Esophagus muscularis mucosa (tissue), 4 donors: ENCODE measurements at regions not wholly inside any gene's neighbourhood (a gene's known extent, or its start where the extent isn't known, plus 50 kb on each side); places are given as distances from the start of the nearest gene placed in this dataset.

Experiments used
- DNase-seq: peaks from one replicate; pipeline ENCODE4 v3.0.0-alpha.2; 2017; ENCODE audit errors: extremely low spot score
- H3K27ac ChIP-seq, 4 donors: fragments of 200-600 bp; sonication (generic); replicated peaks in 1 of 4; 1 replicate in 3 of 4; 2 replicates in 1 of 4; pipeline ENCODE4 v1.5.1; 2016 to 2019; ENCODE audit warnings: mild to moderate bottlenecking in 1 of 4
- H3K27me3 ChIP-seq, 4 donors: fragments of 200-600 bp; sonication (generic); one replicate each; pipeline versions ENCODE4 v1.5.1 to v1.6.0; 2016 to 2019
- H3K36me3 ChIP-seq, 4 donors: fragments of 200-600 bp; sonication (generic); one replicate each; pipeline ENCODE4 v1.5.1; 2016 to 2019
- H3K4me1 ChIP-seq, 4 donors: fragments of 200-600 bp; sonication (generic); one replicate each; pipeline ENCODE4 v1.5.1; 2016 to 2019
- H3K4me3 ChIP-seq, 4 donors: fragments of 200-600 bp; sonication (generic); 1 replicate in 2 of 4; 2 replicates in 2 of 4; pipeline ENCODE4 v1.5.1; 2016 to 2019; ENCODE audit warnings: mild to moderate bottlenecking in 4 of 4, moderate library complexity in 1 of 4
- H3K9me3 ChIP-seq, 4 donors: fragments of 200-600 bp; sonication (generic); 1 replicate in 3 of 4; 2 replicates in 1 of 4; pipeline ENCODE4 v1.5.1; 2016 to 2019
- CTCF ChIP-seq, 3 experiments: fragments of 200-600 bp in 2 of 3; fragments of 450-650 bp in 1 of 3; sonication (generic) in 2 of 3; IDR thresholded peaks; one replicate each; pipeline ENCODE4 v1.5.1; 2017 to 2019; ENCODE audit warnings: antibody characterized with exemption in 3 of 3, mild to moderate bottlenecking in 2 of 3, moderate library complexity in 1 of 3
- EP300 ChIP-seq: sonication (generic); formaldehyde crosslinking; IDR thresholded peaks from one replicate; pipeline ENCODE4 v1.6.1; 2017; ENCODE audit warnings: antibody characterized with exemption
- POLR2A ChIP-seq: fragments of 450-650 bp; IDR thresholded peaks from one replicate; pipeline ENCODE4 v1.6.1; 2017; ENCODE audit warnings: antibody characterized with exemption, moderate library complexity, mild to moderate bottlenecking, low read depth
- POLR2AphosphoS5 ChIP-seq, 2 donors: sonication (generic); formaldehyde crosslinking; IDR thresholded peaks; one replicate each; pipeline ENCODE4 v1.6.1; 2017; ENCODE audit warnings: antibody characterized with exemption in 2 of 2
- WGBS: methylation state at CpG from one replicate; pipeline ENCODE4 v1.1.5; 2018; 5-methylcytosine and 5-hydroxymethylcytosine counted together
- intact Hi-C: fragments of 100-400 bp; cut with DNase I; formaldehyde crosslinking; loops from one replicate; pipeline ENCODE4 v1.15.1; 2023

GRCh38 chr10:64619102-64619501 is 1097.9 kb downstream of the REEP3 start:
- WGBS, result 50% methylated on average over 1 of the region's 2 CpGs
- TF ChIP-seq CTCF (IDR thresholded peaks at IDR 0.05), result no peak
- no peak for TF ChIP-seq POLR2A
- no peak for TF ChIP-seq POLR2AphosphoS5 (IDR thresholded peaks at IDR 0.05)
- no peak for TF ChIP-seq EP300
- H3K9me3 ChIP-seq, result no peaks in the 10 kb centered on the region
- no peak overlapping the region for H3K4me3 ChIP-seq
- H3K27me3 ChIP-seq, result no peaks in the 10 kb centered on the region
- DNase-seq, result no peak
- intact Hi-C loops, result no loop called here
- no peaks in the 10 kb centered on the region for H3K36me3 ChIP-seq
- H3K27ac ChIP-seq, result no peak overlapping the region
- no peaks in the 10 kb centered on the region for H3K4me1 ChIP-seq

- H3K36me3 ChIP-seq, result no peaks in the 10 kb centered on the region
- 91% methylated on average over 1 of the region's 1 CpG for WGBS
Observed at GRCh38 chr10:64626924-64627323, 1105.7 kb downstream of the REEP3 start.

GRCh38 chr10:64630534-64630933 is 1109.3 kb downstream of the REEP3 start:
- no peak overlapping the region for H3K27ac ChIP-seq

More at GRCh38 chr10:64626924-64627323, 1105.7 kb downstream of the REEP3 start:
- Histone ChIP-seq H3K4me1 (peaks cover 0 to 4% (median 0%) of the 10 kb centered on the region in 4 donors), H3K27ac (no peak overlapping the region), H3K4me3 (no peak overlapping the region), H3K27me3 (no peaks in the 10 kb centered on the region), H3K9me3 (no peaks in the 10 kb centered on the region)
- DNase-seq, result no peak
- TF ChIP-seq CTCF (IDR thresholded peaks at IDR 0.05) (no peak), POLR2AphosphoS5 (IDR thresholded peaks at IDR 0.05) (no peak)
- intact Hi-C loops, result no loop called here

GRCh38 chr10:64635906-64636305 is 1114.7 kb downstream of the REEP3 start:
- no peaks in the 10 kb centered on the region for H3K36me3 ChIP-seq
- intact Hi-C loops, result no loop called here
- no peak overlapping the region for H3K4me3 ChIP-seq
- TF ChIP-seq POLR2AphosphoS5 (IDR thresholded peaks at IDR 0.05) (no peak), CTCF (IDR thresholded peaks at IDR 0.05) (no peak), EP300 (no peak), POLR2A (no peak)
- H3K9me3 ChIP-seq, result no peaks in the 10 kb centered on the region
- H3K27ac ChIP-seq, result no peak overlapping the region
- no peaks in the 10 kb centered on the region for H3K27me3 ChIP-seq
- no peak for DNase-seq
- H3K4me1 ChIP-seq, result peaks cover 0 to 4% (median 0%) of the 10 kb centered on the region in 4 donors

More at GRCh38 chr10:64630534-64630933, 1109.3 kb downstream of the REEP3 start:
- TF ChIP-seq POLR2AphosphoS5 (IDR thresholded peaks at IDR 0.05), result no peak
- no peak for TF ChIP-seq POLR2A
- TF ChIP-seq CTCF (IDR thresholded peaks at IDR 0.05), result no peak
- no peak for TF ChIP-seq EP300
- 42% methylated on average over 3 of the region's 3 CpGs for WGBS
- Histone ChIP-seq H3K4me3 (no peak overlapping the region), H3K4me1 (peaks cover 0 to 4% (median 0%) of the 10 kb centered on the region in 4 donors), H3K36me3 (no peaks in the 10 kb centered on the region), H3K27me3 (no peaks in the 10 kb centered on the region), H3K9me3 (no peaks in the 10 kb centered on the region)
- DNase-seq, result no peak
- intact Hi-C loops, result no loop called here

- Histone ChIP-seq H3K27me3 (no peaks in the 10 kb centered on the region), H3K36me3 (no peaks in the 10 kb centered on the region), H3K9me3 (no peaks in the 10 kb centered on the region), H3K4me1 (no peaks in the 10 kb centered on the region), H3K4me3 (no peak overlapping the region), H3K27ac (no peak overlapping the region)
- TF ChIP-seq CTCF (IDR thresholded peaks at IDR 0.05) (no peak), POLR2A (no peak), POLR2AphosphoS5 (IDR thresholded peaks at IDR 0.05) (no peak), EP300 (no peak)
- intact Hi-C loops, result no loop called here
- WGBS, result 61% methylated on average over 3 of the region's 3 CpGs
- DNase-seq, result no peak
Observed at GRCh38 chr10:64636461-64636860, 1115.3 kb downstream of the REEP3 start.
